NK-92 treated with Interleukin-12 subunit alpha and Interleukin-12 subunit beta, amount 100 ng/mL, for 24 hours (cell line): ENCODE measurements at regions not wholly inside any gene's neighbourhood (a gene's known extent, or its start where the extent isn't known, plus 50 kb on each side); places are given as distances from the start of the nearest gene placed in this dataset.
"Not testable (repeated sequence)": the region's sequence is repeated elsewhere in the genome, so short reads cannot be mapped to it uniquely, and the experiment has no call there.

Source experiments
- DNase-seq: peaks from one replicate; lab custom pipeline; 2025; lab: John Stamatoyannopoulos, UW

- no peak for DNase-seq
Observed at GRCh38 chr4:107468812-107469211, 251.2 kb downstream of the PAPSS1 start.

GRCh38 chr4:107468156-107468555, 251.9 kb downstream of the PAPSS1 start:
- no peak for DNase-seq

GRCh38 chr4:107467461-107467860, 252.6 kb downstream of the PAPSS1 start:
- DNase-seq: no peak

GRCh38 chr4:107458194-107458593, 261.8 kb downstream of the PAPSS1 start:
- DNase-seq: no peak

GRCh38 chr4:107453987-107454386, 266.0 kb downstream of the PAPSS1 start:
- no peak for DNase-seq

GRCh38 chr4:107452717-107453630, 267.1 kb downstream of the PAPSS1 start:
- DNase-seq: no peak

GRCh38 chr4:107449611-107450369, 270.2 kb downstream of the PAPSS1 start:
- DNase-seq: no peak

- no peak for DNase-seq
Observed at GRCh38 chr4:107442538-107443111, 277.4 kb downstream of the PAPSS1 start.

GRCh38 chr4:107439401-107439800, 280.6 kb downstream of the PAPSS1 start:
- DNase-seq: no peak

GRCh38 chr4:107436471-107436870, 283.6 kb downstream of the PAPSS1 start:
- not testable (repeated sequence) for DNase-seq

GRCh38 chr4:107432451-107432850, 287.6 kb downstream of the PAPSS1 start:
- DNase-seq: no peak

- DNase-seq: no peak
Observed at GRCh38 chr4:107423677-107424405, 296.2 kb downstream of the PAPSS1 start.

- not testable (repeated sequence) for DNase-seq
Observed at GRCh38 chr4:107419536-107419935, 300.5 kb downstream of the PAPSS1 start.

GRCh38 chr4:107419052-107419451, 301.0 kb downstream of the PAPSS1 start:
- no peak for DNase-seq

- DNase-seq: not testable (repeated sequence)
Observed at GRCh38 chr4:107415490-107415889, 304.5 kb downstream of the PAPSS1 start.

GRCh38 chr4:107409872-107410271, 310.2 kb downstream of the PAPSS1 start:
- not testable (repeated sequence) for DNase-seq

GRCh38 chr4:107408968-107409367, 311.1 kb downstream of the PAPSS1 start:
- DNase-seq: no peak

- no peak for DNase-seq
Observed at GRCh38 chr4:107404591-107405300, 315.3 kb downstream of the PAPSS1 start.

GRCh38 chr4:107402291-107402690, 317.7 kb downstream of the PAPSS1 start:
- DNase-seq: no peak

GRCh38 chr4:107392951-107393350, 327.1 kb downstream of the PAPSS1 start:
- DNase-seq: no peak

- DNase-seq: no peak
Observed at GRCh38 chr4:107392380-107392779, 327.7 kb downstream of the PAPSS1 start.
